GM03348 (cell line): ENCODE measurements at regions not wholly inside any gene's neighbourhood (a gene's known extent, or its start where the extent isn't known, plus 50 kb on each side); places are given as distances from the start of the nearest gene placed in this dataset.
A peak's percentile ranks its signal among the peaks of the same experiment; 100 is the strongest.

Experiments
- DNase-seq: peaks from one replicate; pipeline ENCODE4 v3.0.0; 2012; ENCODE audit warnings: low spot score

DNA sequence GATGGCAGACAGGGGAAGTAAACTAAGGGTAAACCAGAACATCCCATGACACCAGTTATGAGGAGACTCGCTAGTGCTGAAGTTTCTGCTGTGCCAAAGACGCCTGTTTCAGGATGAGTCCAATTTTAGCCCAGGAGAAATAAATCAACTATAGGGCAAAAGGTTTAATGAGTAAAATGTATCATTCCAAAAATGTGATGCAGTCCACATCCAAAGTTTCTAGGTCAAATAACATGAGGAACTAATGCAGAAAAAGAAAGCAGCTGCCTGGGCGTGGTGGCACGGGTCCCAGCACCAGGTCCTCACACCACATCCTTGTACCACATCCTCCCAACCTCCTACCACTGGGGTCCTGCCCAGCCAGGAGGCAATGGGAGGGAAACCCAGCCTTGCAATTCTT lies 126.9 kb upstream of the CTAGE1 start:
- peak; percentile 22 for DNase-seq

DNA sequence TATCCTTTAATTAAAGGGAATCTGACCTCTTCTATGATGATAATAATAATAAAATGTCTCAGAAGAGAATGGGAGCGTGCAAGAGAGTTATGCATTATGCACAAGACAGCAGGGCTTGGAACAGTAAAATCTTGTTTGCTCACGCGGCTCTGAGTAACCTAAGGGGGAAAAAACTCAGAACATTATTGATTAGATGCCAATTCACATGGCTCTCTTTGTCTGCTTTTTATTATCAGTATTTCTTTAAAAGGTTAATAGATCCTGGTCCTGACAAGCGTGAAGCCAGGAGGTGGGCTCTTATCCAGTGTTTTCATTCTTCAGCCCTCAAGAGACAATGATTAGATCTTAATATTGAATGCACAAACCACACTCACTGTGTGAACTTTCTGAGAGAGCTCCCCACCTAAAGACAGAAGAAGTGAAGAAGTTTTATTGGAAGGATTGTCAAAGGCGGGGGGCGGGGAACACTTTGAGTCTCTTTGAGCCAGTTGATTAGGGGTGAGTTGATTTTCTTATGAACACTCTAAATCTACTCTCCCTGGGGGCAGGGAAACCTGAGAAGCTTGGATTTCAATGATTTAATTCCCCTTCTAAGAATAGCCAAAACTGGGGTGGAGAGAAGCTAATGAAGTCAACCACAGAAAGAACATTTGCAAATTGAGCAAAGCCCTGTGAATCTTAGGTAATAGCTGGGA lies 127.5 kb upstream of the CTAGE1 start:
- no peak for DNase-seq

- no peak for DNase-seq
Measured at GRCh38 chr18:22546905-22547570, 129.3 kb upstream of the CTAGE1 start.

DNA sequence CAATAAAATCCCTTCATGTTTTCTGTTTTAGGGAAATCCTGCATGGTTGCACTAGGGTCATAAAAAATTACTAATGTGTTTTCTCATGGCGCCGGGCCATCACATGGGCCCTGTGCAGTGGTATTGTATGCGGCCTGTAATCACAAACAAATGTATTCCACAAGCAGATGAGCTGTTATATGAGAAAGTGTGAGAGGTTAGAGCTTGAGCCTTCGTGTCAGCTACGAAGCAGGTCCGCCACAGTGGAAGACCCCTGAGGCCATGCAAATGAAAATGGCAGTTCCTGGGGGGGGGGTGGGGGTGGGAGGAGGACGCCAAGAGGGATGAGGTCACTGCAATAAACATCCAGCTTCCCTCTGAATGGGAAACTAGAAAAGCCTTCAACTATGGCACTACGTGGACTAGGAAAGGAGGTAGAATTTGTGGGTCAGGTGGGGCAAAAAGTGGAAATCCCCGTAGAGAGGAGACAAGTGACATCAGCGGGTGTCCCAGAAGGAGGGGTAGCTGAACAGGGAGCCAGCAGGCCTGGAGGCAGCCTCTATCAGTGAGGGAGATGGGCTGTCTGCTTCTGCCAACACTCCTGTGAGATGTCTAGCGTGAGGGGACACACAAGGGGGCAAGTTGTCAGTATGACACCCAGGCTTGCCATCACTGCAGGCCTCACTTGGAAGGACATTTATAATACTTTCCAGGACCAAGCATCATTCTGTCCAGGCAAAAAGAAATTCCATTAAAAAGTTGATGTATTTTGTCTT lies 130.3 kb upstream of the CTAGE1 start:
- DNase-seq, result peak; percentile 24

GRCh38 chr18:22549260-22549937 lies 131.7 kb upstream of the CTAGE1 start:
- DNase-seq, result no peak

DNA sequence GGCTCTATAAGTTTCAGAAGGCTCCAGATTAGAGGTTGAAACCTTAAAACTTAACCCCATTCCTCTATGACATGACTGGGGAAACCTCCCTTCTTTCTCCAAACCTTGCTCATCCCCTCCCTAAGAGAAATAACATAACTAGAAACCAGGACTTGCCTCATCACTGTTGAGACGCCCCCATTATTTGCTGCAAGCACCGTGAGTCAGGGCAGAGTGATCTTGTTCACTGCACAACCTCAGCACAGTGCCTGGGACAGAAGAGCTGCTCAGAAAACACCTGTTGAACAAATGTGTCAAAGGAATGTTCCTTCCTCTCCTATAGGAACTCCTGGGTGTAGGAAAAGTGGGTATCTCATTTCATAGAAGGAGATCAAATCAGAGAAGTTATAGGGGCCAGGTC lies 132.7 kb upstream of the CTAGE1 start:
- DNase-seq, result no peak

- DNase-seq, result no peak
Measured at GRCh38 chr18:22550861-22551260, 133.1 kb upstream of the CTAGE1 start.

- DNase-seq, result peak; percentile 74
Measured at GRCh38 chr18:22551536-22552151, 133.9 kb upstream of the CTAGE1 start.

DNA sequence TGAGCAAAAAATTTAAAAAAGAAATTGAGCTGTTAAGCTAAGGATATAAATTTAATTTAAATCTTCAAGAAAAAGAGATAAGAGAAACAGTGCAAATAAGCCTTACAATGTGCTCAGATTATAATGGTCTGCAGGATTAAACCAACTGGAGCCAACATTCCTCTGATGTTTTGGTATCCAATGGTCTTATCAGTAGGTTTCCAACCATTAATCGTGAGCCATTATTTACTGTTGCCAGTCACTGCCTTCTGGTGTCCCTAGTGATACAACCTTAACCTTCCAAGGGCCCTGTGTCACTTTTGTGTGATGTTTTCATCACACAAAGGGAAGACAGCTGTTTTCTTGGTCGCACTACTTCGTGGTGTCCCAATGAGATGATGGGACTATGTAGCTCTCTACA lies 134.5 kb upstream of the CTAGE1 start:
- no peak for DNase-seq

DNA sequence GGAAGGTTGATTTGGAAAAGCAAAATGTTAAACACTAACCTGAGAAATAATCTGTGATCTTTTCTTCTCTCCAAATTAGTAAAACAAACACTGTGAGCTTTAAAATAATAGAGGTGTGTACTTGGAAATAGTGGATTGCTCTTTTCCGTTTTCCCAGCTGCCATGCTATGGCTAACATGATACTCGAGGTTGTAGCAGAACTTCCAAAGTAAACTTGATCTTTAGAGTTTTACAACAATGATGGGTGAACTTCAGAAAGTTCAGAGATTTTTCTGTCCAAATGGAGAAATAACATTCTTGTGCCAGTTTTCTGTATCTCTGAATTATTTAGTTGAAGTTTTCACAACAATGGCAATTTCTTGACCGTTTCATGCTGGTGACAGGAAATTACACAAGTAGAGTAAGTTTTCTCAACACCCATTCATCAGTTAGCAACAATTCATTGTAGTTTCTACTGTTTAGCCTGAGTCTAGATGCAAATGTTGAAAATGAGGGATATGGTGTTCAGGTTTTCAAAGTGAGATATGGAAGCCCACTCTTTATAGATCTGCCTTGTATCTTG lies 135.3 kb upstream of the CTAGE1 start:
- DNase-seq, result no peak

GRCh38 chr18:22556222-22557167 lies 138.8 kb upstream of the CTAGE1 start:
- DNase-seq, result no peak

GRCh38 chr18:22557168-22557941 lies 139.6 kb upstream of the CTAGE1 start:
- DNase-seq, result no peak

GRCh38 chr18:22558945-22559385 lies 141.2 kb upstream of the CTAGE1 start:
- DNase-seq, result peak; percentile 69

GRCh38 chr18:22559414-22560274 lies 141.9 kb upstream of the CTAGE1 start:
- peak; percentile 83 for DNase-seq

GRCh38 chr18:22560275-22560610 lies 142.5 kb upstream of the CTAGE1 start:
- DNase-seq, result no peak

DNA sequence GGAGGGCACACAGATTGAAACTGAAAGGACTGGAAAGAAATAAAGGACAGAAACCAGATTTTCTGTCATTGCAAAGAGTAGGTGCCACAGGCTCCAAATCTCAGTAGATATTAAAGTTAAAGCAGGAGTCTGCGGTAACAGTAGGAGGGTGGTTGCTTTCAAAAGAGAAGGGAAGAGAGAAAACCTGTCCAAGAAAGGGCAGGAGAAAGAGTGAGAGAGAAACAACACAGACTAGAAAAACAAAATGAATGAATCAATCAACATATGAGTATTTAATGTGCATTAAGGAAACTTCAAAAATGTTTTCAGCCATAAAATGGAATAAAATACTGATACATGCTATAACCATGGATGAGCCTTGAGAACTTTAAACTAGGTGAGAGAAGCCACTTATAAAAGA lies 143.1 kb upstream of the CTAGE1 start:
- no peak for DNase-seq

- peak; percentile 82 for DNase-seq
Measured at GRCh38 chr18:22563164-22563583, 145.5 kb upstream of the CTAGE1 start.

GRCh38 chr18:22564036-22564435 lies 146.3 kb upstream of the CTAGE1 start:
- DNase-seq, result peak; percentile 57
